GM23248 (cell line): ENCODE measurements at regions not wholly inside any gene's neighbourhood (a gene's known extent, or its start where the extent isn't known, plus 50 kb on each side); places are given as distances from the start of the nearest gene placed in this dataset.

ENCODE experiments used
- EZH2 ChIP-seq: fragments of 200-600 bp; sonication (generic); IDR thresholded peaks from 2 replicates; pipeline ENCODE4 v1.6.1; 2018; ENCODE audit warnings: antibody characterized with exemption, mild to moderate bottlenecking; ENCODE audit not compliant: insufficient read depth, poor library complexity, severe bottlenecking
- EZH2phosphoT487 ChIP-seq: fragments of 200-600 bp; sonication (generic); IDR thresholded peaks from 2 replicates; pipeline ENCODE4 v1.6.1; 2018; ENCODE audit warnings: antibody characterized with exemption, moderate library complexity, mild to moderate bottlenecking, low read depth; ENCODE audit not compliant: insufficient read depth

DNA sequence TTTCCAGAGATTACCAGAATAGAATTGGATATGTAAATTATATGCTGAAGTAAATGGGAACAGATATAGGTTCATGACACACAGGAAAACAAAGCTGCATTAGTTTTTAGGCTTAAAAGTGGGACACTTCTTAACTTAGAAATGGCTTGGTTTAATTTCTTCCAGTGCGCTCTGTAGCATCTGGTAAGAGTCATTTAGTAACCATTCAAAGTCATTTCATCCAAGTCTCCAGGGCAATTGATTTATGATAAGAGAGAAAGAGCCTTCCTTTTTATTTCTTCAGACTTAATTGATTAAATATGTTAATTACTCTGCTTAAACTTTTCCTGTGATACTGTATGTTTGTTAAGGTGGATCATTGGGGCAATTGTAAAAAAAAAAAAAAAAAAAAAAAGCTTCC is 368.0 kb downstream of the DOK5 start:
- TF ChIP-seq EZH2 (no peak), EZH2phosphoT487 (no peak)
